NB4 (cell line): ENCODE measurements at regions not wholly inside any gene's neighbourhood (a gene's known extent, or its start where the extent isn't known, plus 50 kb on each side); places are given as distances from the start of the nearest gene placed in this dataset.

Experiments
- POLR2A ChIP-seq: IDR thresholded peaks from 2 replicates; pipeline ENCODE4 v1.6.1; 2011; ENCODE audit warnings: mild to moderate bottlenecking; ENCODE audit not compliant: insufficient read length; ENCODE audit errors: extremely low read depth
- TF ChIP-seq, protein P1 (sequence below): IDR thresholded peaks from one replicate; pipeline ENCODE4 v1.5.1; 2012; ENCODE audit warnings: low read depth, low read length
- TF ChIP-seq, protein P2 (sequence below): IDR thresholded peaks from 2 replicates; pipeline ENCODE4 v1.6.1; 2011; ENCODE audit warnings: low read depth, low read length

DNA sequence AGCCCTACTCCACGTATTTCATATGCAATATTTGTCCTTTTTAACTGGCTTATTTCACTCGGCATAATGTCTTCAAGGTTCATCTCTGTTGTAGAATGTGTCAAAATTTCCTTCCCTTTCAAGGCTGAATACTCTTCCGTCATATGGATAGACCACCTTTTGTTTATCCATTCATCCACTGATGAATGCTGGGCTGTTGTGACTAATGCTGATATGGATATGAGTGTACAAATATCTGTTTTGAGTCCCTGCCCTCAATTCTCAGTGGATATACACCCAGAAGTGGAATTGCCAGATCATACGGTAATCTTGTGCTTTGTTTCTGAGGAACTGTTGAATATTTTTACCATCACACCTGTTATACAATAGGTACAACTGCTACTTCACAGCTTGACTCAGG lies 155.2 kb upstream of the IRF2BP2 start:
- TF ChIP-seq, protein P1, sequence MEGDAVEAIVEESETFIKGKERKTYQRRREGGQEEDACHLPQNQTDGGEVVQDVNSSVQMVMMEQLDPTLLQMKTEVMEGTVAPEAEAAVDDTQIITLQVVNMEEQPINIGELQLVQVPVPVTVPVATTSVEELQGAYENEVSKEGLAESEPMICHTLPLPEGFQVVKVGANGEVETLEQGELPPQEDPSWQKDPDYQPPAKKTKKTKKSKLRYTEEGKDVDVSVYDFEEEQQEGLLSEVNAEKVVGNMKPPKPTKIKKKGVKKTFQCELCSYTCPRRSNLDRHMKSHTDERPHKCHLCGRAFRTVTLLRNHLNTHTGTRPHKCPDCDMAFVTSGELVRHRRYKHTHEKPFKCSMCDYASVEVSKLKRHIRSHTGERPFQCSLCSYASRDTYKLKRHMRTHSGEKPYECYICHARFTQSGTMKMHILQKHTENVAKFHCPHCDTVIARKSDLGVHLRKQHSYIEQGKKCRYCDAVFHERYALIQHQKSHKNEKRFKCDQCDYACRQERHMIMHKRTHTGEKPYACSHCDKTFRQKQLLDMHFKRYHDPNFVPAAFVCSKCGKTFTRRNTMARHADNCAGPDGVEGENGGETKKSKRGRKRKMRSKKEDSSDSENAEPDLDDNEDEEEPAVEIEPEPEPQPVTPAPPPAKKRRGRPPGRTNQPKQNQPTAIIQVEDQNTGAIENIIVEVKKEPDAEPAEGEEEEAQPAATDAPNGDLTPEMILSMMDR: no peak
- TF ChIP-seq, protein P2, sequence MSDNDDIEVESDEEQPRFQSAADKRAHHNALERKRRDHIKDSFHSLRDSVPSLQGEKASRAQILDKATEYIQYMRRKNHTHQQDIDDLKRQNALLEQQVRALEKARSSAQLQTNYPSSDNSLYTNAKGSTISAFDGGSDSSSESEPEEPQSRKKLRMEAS: no peak
- TF ChIP-seq POLR2A: no peak
